ENCODE measurements at regions not wholly inside any gene's neighbourhood (a gene's known extent, or its start where the extent isn't known, plus 50 kb on each side); places are given as distances from the start of the nearest gene placed in this dataset.

- TF ChIP-seq, protein P1, sequence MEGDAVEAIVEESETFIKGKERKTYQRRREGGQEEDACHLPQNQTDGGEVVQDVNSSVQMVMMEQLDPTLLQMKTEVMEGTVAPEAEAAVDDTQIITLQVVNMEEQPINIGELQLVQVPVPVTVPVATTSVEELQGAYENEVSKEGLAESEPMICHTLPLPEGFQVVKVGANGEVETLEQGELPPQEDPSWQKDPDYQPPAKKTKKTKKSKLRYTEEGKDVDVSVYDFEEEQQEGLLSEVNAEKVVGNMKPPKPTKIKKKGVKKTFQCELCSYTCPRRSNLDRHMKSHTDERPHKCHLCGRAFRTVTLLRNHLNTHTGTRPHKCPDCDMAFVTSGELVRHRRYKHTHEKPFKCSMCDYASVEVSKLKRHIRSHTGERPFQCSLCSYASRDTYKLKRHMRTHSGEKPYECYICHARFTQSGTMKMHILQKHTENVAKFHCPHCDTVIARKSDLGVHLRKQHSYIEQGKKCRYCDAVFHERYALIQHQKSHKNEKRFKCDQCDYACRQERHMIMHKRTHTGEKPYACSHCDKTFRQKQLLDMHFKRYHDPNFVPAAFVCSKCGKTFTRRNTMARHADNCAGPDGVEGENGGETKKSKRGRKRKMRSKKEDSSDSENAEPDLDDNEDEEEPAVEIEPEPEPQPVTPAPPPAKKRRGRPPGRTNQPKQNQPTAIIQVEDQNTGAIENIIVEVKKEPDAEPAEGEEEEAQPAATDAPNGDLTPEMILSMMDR (IDR thresholded peaks at IDR 0.05): no peak
- TF ChIP-seq POLR2AphosphoS5 (IDR thresholded peaks at IDR 0.05) (no peak), POLR2A (IDR thresholded peaks at IDR 0.05) (no peak)
Observed at GRCh38 chr7:125201002-125201401, 271.4 kb upstream of the POT1 start.
